Karpas-422 (cell line): ENCODE measurements at regions not wholly inside any gene's neighbourhood (a gene's known extent, or its start where the extent isn't known, plus 50 kb on each side); places are given as distances from the start of the nearest gene placed in this dataset.
"Not testable (repeated sequence)": the region's sequence is repeated elsewhere in the genome, so short reads cannot be mapped to it uniquely, and the experiment has no call there.

Source experiments
- DNase-seq: peaks from one replicate; pipeline ENCODE4 v3.0.0-alpha.2; 2015
- H2AFZ ChIP-seq: fragments of 200-600 bp; sonication (generic); 2 replicates; pipeline ENCODE4 v1.6.1; 2014; ENCODE audit warnings: antibody characterized with exemption, low read length, mixed read lengths
- H3K27ac ChIP-seq: fragments of 200-600 bp; sonication (generic); 2 replicates; pipeline ENCODE4 v1.5.1; 2014; ENCODE audit warnings: mild to moderate bottlenecking, low read length, moderate library complexity
- H3K27me3 ChIP-seq: fragments of 200-600 bp; sonication (generic); 2 replicates; pipeline ENCODE4 v1.6.1; 2014; ENCODE audit warnings: low read length, mixed read lengths
- H3K36me3 ChIP-seq: fragments of 200-600 bp; sonication (generic); 2 replicates; pipeline ENCODE4 v1.6.1; 2014; ENCODE audit warnings: low read length, mixed read lengths; ENCODE audit not compliant: insufficient read depth
- H3K4me1 ChIP-seq: fragments of 200-600 bp; sonication (generic); 2 replicates; pipeline ENCODE4 v1.6.1; 2014; ENCODE audit warnings: mild to moderate bottlenecking, low read length, mixed read lengths
- H3K4me2 ChIP-seq: fragments of 200-600 bp; sonication (generic); 2 replicates; pipeline ENCODE4 v1.6.1; 2014; ENCODE audit warnings: low read length, low read depth, mild to moderate bottlenecking; ENCODE audit not compliant: poor library complexity, severe bottlenecking
- H3K4me3 ChIP-seq: fragments of 200-600 bp; sonication (generic); 2 replicates; pipeline ENCODE4 v1.5.1; 2014; ENCODE audit warnings: mild to moderate bottlenecking, antibody characterized with exemption, low read length, mixed read lengths
- H3K79me2 ChIP-seq: fragments of 200-600 bp; sonication (generic); 2 replicates; pipeline ENCODE4 v1.6.1; 2014; ENCODE audit warnings: mild to moderate bottlenecking, low read length, mixed read lengths
- H3K9ac ChIP-seq: fragments of 200-600 bp; sonication (generic); 2 replicates; pipeline ENCODE4 v1.6.0; 2014; ENCODE audit warnings: low read length
- H3K9me2 ChIP-seq: fragments of 200-600 bp; sonication (generic), shearing (Covaris generic); replicated peaks from 2 replicates; pipeline ENCODE4 v1.6.0; 2014; ENCODE audit warnings: mild to moderate bottlenecking, low read length, moderate library complexity; ENCODE audit not compliant: insufficient read depth
- H3K9me3 ChIP-seq: fragments of 300-700, 200-600 bp; sonication (generic); 2 replicates; pipeline ENCODE4 v1.6.1; 2014; ENCODE audit warnings: low read length, mixed read lengths
- H4K20me1 ChIP-seq: fragments of 200-600 bp; sonication (generic); 2 replicates; pipeline ENCODE4 v1.6.1; 2014; ENCODE audit warnings: mild to moderate bottlenecking, antibody characterized with exemption, low read length, low read depth; ENCODE audit not compliant: insufficient read depth

GRCh38 chr15:36029606-36030210 lies 483.7 kb upstream of the DPH6 start:
- no peak overlapping the region for H3K4me3 ChIP-seq
- no peak overlapping the region for H3K9ac ChIP-seq
- no peak overlapping the region for H3K4me2 ChIP-seq
- no peaks in the 10 kb centered on the region for H3K9me2 ChIP-seq
- no peak overlapping the region for H2AFZ ChIP-seq
- no peaks in the 10 kb centered on the region for H3K27me3 ChIP-seq
- H3K27ac ChIP-seq, result no peak overlapping the region
- H4K20me1 ChIP-seq, result no peaks in the 10 kb centered on the region
- no peaks in the 10 kb centered on the region for H3K36me3 ChIP-seq
- H3K79me2 ChIP-seq, result no peaks in the 10 kb centered on the region
- no peaks in the 10 kb centered on the region for H3K4me1 ChIP-seq
- no peaks in the 10 kb centered on the region for H3K9me3 ChIP-seq
- DNase-seq, result no peak

- H3K27ac ChIP-seq, result no peak overlapping the region
- no peaks in the 10 kb centered on the region for H3K79me2 ChIP-seq
- no peak overlapping the region for H3K4me2 ChIP-seq
- H3K36me3 ChIP-seq, result no peaks in the 10 kb centered on the region
- H3K9ac ChIP-seq, result no peak overlapping the region
- H2AFZ ChIP-seq, result no peak overlapping the region
- no peaks in the 10 kb centered on the region for H3K4me1 ChIP-seq
- H3K27me3 ChIP-seq, result no peaks in the 10 kb centered on the region
- no peaks in the 10 kb centered on the region for H3K9me3 ChIP-seq
- no peaks in the 10 kb centered on the region for H4K20me1 ChIP-seq
- H3K4me3 ChIP-seq, result no peak overlapping the region
- DNase-seq, result no peak
- H3K9me2 ChIP-seq, result no peaks in the 10 kb centered on the region
These were observed 494.1 kb upstream of the DPH6 start for GRCh38 chr15:36039996-36040572.

- not testable (repeated sequence) for H3K4me1 ChIP-seq, H3K4me3 ChIP-seq, H2AFZ ChIP-seq, H3K9ac ChIP-seq, H3K4me2 ChIP-seq, H3K27ac ChIP-seq, H3K9me2 ChIP-seq, H3K79me2 ChIP-seq, H4K20me1 ChIP-seq, H3K36me3 ChIP-seq, H3K9me3 ChIP-seq, DNase-seq, H3K27me3 ChIP-seq
These were observed 501.2 kb upstream of the DPH6 start for GRCh38 chr15:36047018-36047716.

GRCh38 chr15:36050899-36051298 lies 504.9 kb upstream of the DPH6 start:
- no peaks in the 10 kb centered on the region for H3K9me2 ChIP-seq
- no peaks in the 10 kb centered on the region for H3K36me3 ChIP-seq
- no peak overlapping the region for H2AFZ ChIP-seq
- H3K79me2 ChIP-seq, result no peaks in the 10 kb centered on the region
- H3K27ac ChIP-seq, result no peak overlapping the region
- no peaks in the 10 kb centered on the region for H3K9me3 ChIP-seq
- no peak for DNase-seq
- no peaks in the 10 kb centered on the region for H3K4me1 ChIP-seq
- H3K9ac ChIP-seq, result no peak overlapping the region
- no peak overlapping the region for H3K4me3 ChIP-seq
- no peak overlapping the region for H3K4me2 ChIP-seq
- no peaks in the 10 kb centered on the region for H3K27me3 ChIP-seq
- no peaks in the 10 kb centered on the region for H4K20me1 ChIP-seq

- H3K79me2 ChIP-seq, H3K27ac ChIP-seq, H3K9me3 ChIP-seq, H3K9ac ChIP-seq, H3K27me3 ChIP-seq, H2AFZ ChIP-seq, H3K9me2 ChIP-seq, H4K20me1 ChIP-seq, H3K4me1 ChIP-seq, H3K36me3 ChIP-seq, H3K4me3 ChIP-seq, H3K4me2 ChIP-seq: not testable (repeated sequence)
- DNase-seq, result peak; percentile 58
These were observed 506.7 kb upstream of the DPH6 start for GRCh38 chr15:36052641-36053040.

- H2AFZ ChIP-seq, result no peak overlapping the region
- DNase-seq, result no peak
- H3K9ac ChIP-seq, result no peak overlapping the region
- no peak overlapping the region for H3K4me2 ChIP-seq
- no peaks in the 10 kb centered on the region for H3K36me3 ChIP-seq
- H3K9me3 ChIP-seq, result no peaks in the 10 kb centered on the region
- H3K27ac ChIP-seq, result no peak overlapping the region
- no peaks in the 10 kb centered on the region for H4K20me1 ChIP-seq
- no peak overlapping the region for H3K4me3 ChIP-seq
- H3K79me2 ChIP-seq, result no peaks in the 10 kb centered on the region
- H3K27me3 ChIP-seq, result no peaks in the 10 kb centered on the region
- no peaks in the 10 kb centered on the region for H3K4me1 ChIP-seq
- H3K9me2 ChIP-seq, result no peaks in the 10 kb centered on the region
These were observed 507.8 kb upstream of the DPH6 start for GRCh38 chr15:36053746-36054145.

GRCh38 chr15:36059596-36059995 lies 513.6 kb upstream of the DPH6 start:
- Histone ChIP-seq H3K9ac (no peak overlapping the region), H3K9me2 (no peaks in the 10 kb centered on the region), H3K4me2 (no peak overlapping the region), H4K20me1 (no peaks in the 10 kb centered on the region), H3K27me3 (no peaks in the 10 kb centered on the region), H3K4me3 (no peak overlapping the region), H3K9me3 (no peaks in the 10 kb centered on the region), H3K79me2 (no peaks in the 10 kb centered on the region), H3K27ac (no peak overlapping the region), H2AFZ (no peak overlapping the region), H3K36me3 (no peaks in the 10 kb centered on the region), H3K4me1 (no peaks in the 10 kb centered on the region)
- DNase-seq, result no peak

GRCh38 chr15:36062357-36062756 lies 516.4 kb upstream of the DPH6 start:
- no peak overlapping the region for H2AFZ ChIP-seq
- no peaks in the 10 kb centered on the region for H3K36me3 ChIP-seq
- no peaks in the 10 kb centered on the region for H4K20me1 ChIP-seq
- H3K9me2 ChIP-seq, result no peaks in the 10 kb centered on the region
- H3K4me3 ChIP-seq, result no peak overlapping the region
- no peak overlapping the region for H3K9ac ChIP-seq
- no peaks in the 10 kb centered on the region for H3K27me3 ChIP-seq
- no peak for DNase-seq
- no peak overlapping the region for H3K27ac ChIP-seq
- H3K4me1 ChIP-seq, result no peaks in the 10 kb centered on the region
- H3K79me2 ChIP-seq, result no peaks in the 10 kb centered on the region
- no peak overlapping the region for H3K4me2 ChIP-seq
- no peaks in the 10 kb centered on the region for H3K9me3 ChIP-seq
